Glutamatergic neuron (in vitro differentiated cells): ENCODE measurements at regions not wholly inside any gene's neighbourhood (a gene's known extent, or its start where the extent isn't known, plus 50 kb on each side); places are given as distances from the start of the nearest gene placed in this dataset.

Experiments used
- DNase-seq: peaks from one replicate; pipeline ENCODE4 v3.0.0; 2022
- H3K27ac Mint-ChIP-seq: one replicate; pipeline ENCODE4 v1.8.0; 2020; ENCODE audit warnings: mild to moderate bottlenecking, mixed read lengths, inconsistent platforms; ENCODE audit not compliant: unreplicated experiment
- H3K27me3 Mint-ChIP-seq: one replicate; pipeline ENCODE4 v1.8.0; 2020; ENCODE audit warnings: mild to moderate bottlenecking, moderate library complexity, mixed read lengths, inconsistent platforms; ENCODE audit not compliant: unreplicated experiment
- H3K36me3 Mint-ChIP-seq: one replicate; pipeline ENCODE4 v1.8.0; 2020; ENCODE audit warnings: mild to moderate bottlenecking, mixed read lengths, inconsistent platforms; ENCODE audit not compliant: unreplicated experiment
- H3K4me1 Mint-ChIP-seq: one replicate; pipeline ENCODE4 v1.8.0; 2020; ENCODE audit warnings: mild to moderate bottlenecking, low read depth, mixed read lengths, inconsistent platforms; ENCODE audit not compliant: unreplicated experiment
- H3K4me3 Mint-ChIP-seq: one replicate; pipeline ENCODE4 v1.8.0; 2020; ENCODE audit warnings: mild to moderate bottlenecking, mixed read lengths, inconsistent platforms; ENCODE audit not compliant: unreplicated experiment
- H3K9me3 Mint-ChIP-seq: one replicate; pipeline ENCODE4 v1.8.0; 2020; ENCODE audit warnings: mild to moderate bottlenecking, moderate library complexity, mixed read lengths, inconsistent platforms; ENCODE audit not compliant: unreplicated experiment
- TF ChIP-seq, protein P1 (sequence below): fragments of 200-600 bp; sonication (generic); IDR thresholded peaks from one replicate; pipeline ENCODE4 v1.5.0; 2021; ENCODE audit not compliant: partially characterized antibody, unreplicated experiment

DNA sequence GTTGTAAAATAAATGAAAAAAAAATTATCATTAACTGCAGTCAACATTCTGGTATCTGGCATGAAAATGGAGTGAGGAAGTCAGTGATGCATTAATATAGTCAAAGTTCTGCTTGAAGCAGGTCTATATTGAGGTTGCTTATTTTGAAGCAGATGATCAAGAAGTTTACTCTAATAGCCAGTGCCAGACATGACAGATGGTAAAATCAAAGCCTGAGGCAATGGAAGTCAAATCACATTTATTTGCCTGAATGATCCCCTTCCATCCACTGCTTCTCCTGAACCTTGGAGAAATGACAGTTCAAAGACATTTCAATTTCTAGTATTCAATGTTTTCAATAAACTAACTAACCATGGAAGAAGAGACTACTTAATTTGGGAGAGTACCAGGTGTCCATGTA, 430.0 kb downstream of the FAM181B start:
- Mint-ChIP-seq H3K4me1 (peaks cover 30% of the 10 kb centered on the region), H3K36me3 (no peaks in the 10 kb centered on the region), H3K9me3 (peaks cover 4% of the 10 kb centered on the region), H3K27ac (peak overlapping the region; percentile 69), H3K4me3 (peak overlapping the region; percentile 44), H3K27me3 (peaks cover 1% of the 10 kb centered on the region)
- TF ChIP-seq, protein P1, sequence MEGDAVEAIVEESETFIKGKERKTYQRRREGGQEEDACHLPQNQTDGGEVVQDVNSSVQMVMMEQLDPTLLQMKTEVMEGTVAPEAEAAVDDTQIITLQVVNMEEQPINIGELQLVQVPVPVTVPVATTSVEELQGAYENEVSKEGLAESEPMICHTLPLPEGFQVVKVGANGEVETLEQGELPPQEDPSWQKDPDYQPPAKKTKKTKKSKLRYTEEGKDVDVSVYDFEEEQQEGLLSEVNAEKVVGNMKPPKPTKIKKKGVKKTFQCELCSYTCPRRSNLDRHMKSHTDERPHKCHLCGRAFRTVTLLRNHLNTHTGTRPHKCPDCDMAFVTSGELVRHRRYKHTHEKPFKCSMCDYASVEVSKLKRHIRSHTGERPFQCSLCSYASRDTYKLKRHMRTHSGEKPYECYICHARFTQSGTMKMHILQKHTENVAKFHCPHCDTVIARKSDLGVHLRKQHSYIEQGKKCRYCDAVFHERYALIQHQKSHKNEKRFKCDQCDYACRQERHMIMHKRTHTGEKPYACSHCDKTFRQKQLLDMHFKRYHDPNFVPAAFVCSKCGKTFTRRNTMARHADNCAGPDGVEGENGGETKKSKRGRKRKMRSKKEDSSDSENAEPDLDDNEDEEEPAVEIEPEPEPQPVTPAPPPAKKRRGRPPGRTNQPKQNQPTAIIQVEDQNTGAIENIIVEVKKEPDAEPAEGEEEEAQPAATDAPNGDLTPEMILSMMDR, result no peak
- no peak for DNase-seq

DNA sequence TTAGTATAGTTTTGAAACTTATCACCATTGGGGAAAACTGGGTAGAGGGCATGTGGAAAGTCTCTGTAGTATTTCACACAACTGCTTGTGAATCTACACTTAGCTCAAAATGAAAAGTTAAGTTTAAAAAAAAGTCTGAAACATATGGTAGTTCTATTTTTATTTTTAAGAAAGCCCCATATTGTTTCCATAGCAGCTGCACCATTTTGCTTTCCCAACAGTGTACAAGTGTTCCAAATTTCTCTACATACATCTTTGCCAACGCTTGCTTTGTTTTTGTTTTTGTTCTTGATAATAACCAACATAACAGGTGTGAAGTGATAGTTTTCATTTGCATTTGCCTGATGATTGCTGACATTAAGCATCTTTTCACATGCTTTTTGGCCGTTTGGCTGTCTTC, 445.2 kb downstream of the FAM181B start:
- no peak overlapping the region for H3K27ac Mint-ChIP-seq
- TF ChIP-seq, protein P1, result no peak

DNA sequence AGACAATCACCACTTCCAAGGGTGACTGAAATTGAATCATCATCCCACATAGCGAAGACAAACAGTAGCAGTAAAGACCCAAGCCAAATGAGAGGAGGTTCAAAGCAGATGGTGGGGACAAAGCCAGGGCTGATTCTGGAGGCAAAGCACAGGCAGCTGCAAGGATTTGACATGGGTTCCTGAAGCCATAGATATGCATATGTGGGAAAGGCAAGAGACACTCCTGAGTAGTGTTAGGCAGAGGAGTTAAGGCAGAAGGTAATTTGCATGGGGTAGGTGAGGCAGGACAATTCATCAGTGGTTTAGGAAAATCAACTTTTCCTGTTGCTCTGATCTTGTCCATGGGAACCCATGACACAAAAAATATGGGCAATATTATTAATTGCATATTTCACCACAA, 462.8 kb downstream of the FAM181B start:
- no peak overlapping the region for H3K4me3 Mint-ChIP-seq
- H3K27ac Mint-ChIP-seq, result no peak overlapping the region
- H3K27me3 Mint-ChIP-seq, result no peaks in the 10 kb centered on the region
- TF ChIP-seq, protein P1, result no peak
- H3K9me3 Mint-ChIP-seq, result no peaks in the 10 kb centered on the region
- no peak for DNase-seq
- peaks cover 6% of the 10 kb centered on the region for H3K4me1 Mint-ChIP-seq
- no peaks in the 10 kb centered on the region for H3K36me3 Mint-ChIP-seq

More for the DNA sequence above, 445.2 kb downstream of the FAM181B start:
- Mint-ChIP-seq H3K4me1 (no peaks in the 10 kb centered on the region), H3K36me3 (no peaks in the 10 kb centered on the region), H3K27me3 (no peaks in the 10 kb centered on the region), H3K4me3 (no peak overlapping the region), H3K9me3 (peaks cover 2% of the 10 kb centered on the region)
- DNase-seq, result no peak

DNA sequence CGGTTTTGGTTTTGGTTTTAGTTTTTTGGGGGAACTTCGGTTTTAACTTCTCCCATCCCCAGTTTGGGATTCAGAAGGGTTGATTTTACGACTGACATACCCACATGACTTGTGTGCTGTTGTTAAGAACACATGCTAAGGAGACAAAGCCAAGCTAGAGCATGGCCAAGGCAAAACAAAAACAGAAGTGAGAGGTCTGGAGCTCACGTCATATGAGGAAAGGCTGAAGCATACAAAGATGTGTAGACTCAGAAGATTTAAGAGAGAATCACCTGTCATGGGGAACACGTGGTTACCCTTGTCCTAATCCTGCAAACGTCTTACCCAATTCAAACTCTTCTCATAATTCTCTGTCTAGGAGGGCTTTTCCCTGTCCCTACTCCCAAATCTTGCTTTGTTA, 465.0 kb downstream of the FAM181B start:
- peaks cover 6% of the 10 kb centered on the region for H3K4me1 Mint-ChIP-seq
- no peaks in the 10 kb centered on the region for H3K27me3 Mint-ChIP-seq
- no peak overlapping the region for H3K27ac Mint-ChIP-seq
- H3K36me3 Mint-ChIP-seq, result no peaks in the 10 kb centered on the region
- H3K4me3 Mint-ChIP-seq, result no peak overlapping the region
- no peak for DNase-seq
- H3K9me3 Mint-ChIP-seq, result no peaks in the 10 kb centered on the region
- TF ChIP-seq, protein P1, result no peak

DNA sequence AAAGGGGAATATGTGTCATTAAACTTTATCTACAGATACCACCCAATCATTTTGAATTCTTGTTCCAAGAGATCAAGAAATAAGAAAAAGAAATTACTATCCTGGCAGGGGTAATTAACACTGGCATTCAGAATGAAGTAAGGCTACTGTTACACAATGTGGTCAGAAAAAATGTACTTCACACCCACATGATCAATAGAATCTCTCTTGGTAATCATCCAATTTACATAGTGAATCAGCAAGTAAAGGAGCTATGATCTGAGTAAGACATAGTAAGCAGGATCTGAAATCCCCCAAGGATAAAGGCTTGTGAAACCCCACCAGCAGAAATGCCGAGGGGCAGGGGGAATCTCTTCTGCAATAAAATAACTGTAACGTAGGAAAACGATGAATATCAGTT, 466.5 kb downstream of the FAM181B start:
- TF ChIP-seq, protein P1, result no peak
- Mint-ChIP-seq H3K27ac (no peak overlapping the region), H3K27me3 (no peaks in the 10 kb centered on the region), H3K9me3 (no peaks in the 10 kb centered on the region), H3K36me3 (no peaks in the 10 kb centered on the region), H3K4me1 (peaks cover 6% of the 10 kb centered on the region), H3K4me3 (no peak overlapping the region)
- DNase-seq, result no peak
